Thyroid gland (tissue), 4 donors: ENCODE measurements at regions not wholly inside any gene's neighbourhood (a gene's known extent, or its start where the extent isn't known, plus 50 kb on each side); places are given as distances from the start of the nearest gene placed in this dataset.

Experiments used
- POLR2A ChIP-seq, 2 donors: fragments of 450-650 bp; IDR thresholded peaks; one replicate each; pipeline ENCODE4 v1.6.1; 2017; ENCODE audit warnings: antibody characterized with exemption in 2 of 2, mild to moderate bottlenecking in 2 of 2, moderate library complexity in 1 of 2
- TF ChIP-seq, protein P1 (sequence below), 6 experiments: fragments of 200-600 bp in 3 of 6; fragments of 450-650 bp in 3 of 6; sonication (generic) in 3 of 6; IDR thresholded peaks; one replicate each; pipeline ENCODE4 v1.5.1; 2016 to 2019; ENCODE audit warnings: antibody characterized with exemption in 6 of 6, mild to moderate bottlenecking in 2 of 6, inconsistent platforms in 1 of 6, moderate library complexity in 1 of 6

DNA sequence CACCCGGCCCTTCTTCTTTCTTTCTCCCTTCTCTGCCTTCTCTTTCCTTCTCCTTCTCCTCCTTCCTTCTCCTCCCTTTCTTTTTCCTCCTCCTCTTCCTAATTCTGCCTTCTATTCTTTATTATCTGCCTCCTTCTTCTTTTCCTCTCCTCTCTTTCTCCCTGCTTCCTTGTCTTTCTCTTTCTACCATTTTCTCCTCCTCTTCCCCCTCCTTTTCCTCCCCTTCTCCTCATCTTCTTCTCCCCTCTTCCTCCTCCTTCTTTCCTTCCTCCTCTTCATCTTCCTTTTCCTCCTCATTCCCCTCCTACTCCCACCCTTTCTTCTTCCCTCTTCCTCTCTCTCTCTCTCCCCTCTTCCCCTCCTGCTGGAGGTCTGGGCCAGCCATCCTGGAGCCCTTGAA lies 294.9 kb upstream of the CRY1 start:
- TF ChIP-seq POLR2A (IDR thresholded peaks at IDR 0.05) = no peak
- TF ChIP-seq, protein P1, sequence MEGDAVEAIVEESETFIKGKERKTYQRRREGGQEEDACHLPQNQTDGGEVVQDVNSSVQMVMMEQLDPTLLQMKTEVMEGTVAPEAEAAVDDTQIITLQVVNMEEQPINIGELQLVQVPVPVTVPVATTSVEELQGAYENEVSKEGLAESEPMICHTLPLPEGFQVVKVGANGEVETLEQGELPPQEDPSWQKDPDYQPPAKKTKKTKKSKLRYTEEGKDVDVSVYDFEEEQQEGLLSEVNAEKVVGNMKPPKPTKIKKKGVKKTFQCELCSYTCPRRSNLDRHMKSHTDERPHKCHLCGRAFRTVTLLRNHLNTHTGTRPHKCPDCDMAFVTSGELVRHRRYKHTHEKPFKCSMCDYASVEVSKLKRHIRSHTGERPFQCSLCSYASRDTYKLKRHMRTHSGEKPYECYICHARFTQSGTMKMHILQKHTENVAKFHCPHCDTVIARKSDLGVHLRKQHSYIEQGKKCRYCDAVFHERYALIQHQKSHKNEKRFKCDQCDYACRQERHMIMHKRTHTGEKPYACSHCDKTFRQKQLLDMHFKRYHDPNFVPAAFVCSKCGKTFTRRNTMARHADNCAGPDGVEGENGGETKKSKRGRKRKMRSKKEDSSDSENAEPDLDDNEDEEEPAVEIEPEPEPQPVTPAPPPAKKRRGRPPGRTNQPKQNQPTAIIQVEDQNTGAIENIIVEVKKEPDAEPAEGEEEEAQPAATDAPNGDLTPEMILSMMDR (IDR thresholded peaks at IDR 0.05) = no peak
